Neural cell (in vitro differentiated cells): ENCODE measurements at regions not wholly inside any gene's neighbourhood (a gene's known extent, or its start where the extent isn't known, plus 50 kb on each side); places are given as distances from the start of the nearest gene placed in this dataset.

Experiments
- H2AFZ ChIP-seq: fragments of 200-600, 300-800 bp; sonication (generic), shearing (Covaris generic); 2 replicates; pipeline ENCODE4 v1.6.0; 2014; ENCODE audit warnings: low read depth, mild to moderate bottlenecking, antibody characterized with exemption, low read length, moderate library complexity
- H3F3A ChIP-seq: fragments of 200-600 bp; shearing (Covaris generic); 2 replicates; pipeline ENCODE4 v1.6.1; 2016; ENCODE audit warnings: mild to moderate bottlenecking, moderate library complexity, mixed read lengths, antibody characterized with exemption, low read length; ENCODE audit not compliant: insufficient read depth, poor library complexity, severe bottlenecking
- H3K27ac ChIP-seq: fragments of 200-600, 300-800 bp; sonication (generic), shearing (Covaris generic); 2 replicates; pipeline ENCODE4 v1.5.1; 2014; ENCODE audit warnings: mild to moderate bottlenecking, low read length, moderate library complexity
- H3K27me3 ChIP-seq: fragments of 300-800, 200-600 bp; sonication (generic), shearing (Covaris generic); 2 replicates; pipeline ENCODE4 v1.6.0; 2014; ENCODE audit warnings: mild to moderate bottlenecking, low read depth, low read length, moderate library complexity; ENCODE audit not compliant: insufficient read depth
- H3K36me3 ChIP-seq: fragments of 300-800, 200-600 bp; sonication (generic), shearing (Covaris generic); 2 replicates; pipeline ENCODE4 v1.5.1; 2014; ENCODE audit warnings: mild to moderate bottlenecking, antibody characterized with exemption, low read length, moderate library complexity; ENCODE audit not compliant: insufficient read depth
- H3K4me2 ChIP-seq: fragments of 300-800, 200-600 bp; sonication (generic), shearing (Covaris generic); 2 replicates; pipeline ENCODE4 v1.6.0; 2014; ENCODE audit warnings: mild to moderate bottlenecking, low read length
- H3K4me3 ChIP-seq: fragments of 300-800, 200-600 bp; sonication (generic), shearing (Covaris generic); 2 replicates; pipeline ENCODE4 v1.5.1; 2014; ENCODE audit warnings: mild to moderate bottlenecking, low read length, moderate library complexity
- H3K79me2 ChIP-seq: fragments of 200-600 bp; shearing (Covaris generic); replicated peaks from 2 replicates; pipeline ENCODE4 v1.6.0; 2014; ENCODE audit warnings: mild to moderate bottlenecking, low read length, moderate library complexity; ENCODE audit not compliant: insufficient read depth
- H3K9ac ChIP-seq: fragments of 300-800, 200-600 bp; sonication (generic), shearing (Covaris generic); 2 replicates; pipeline ENCODE4 v1.6.1; 2016; ENCODE audit warnings: mild to moderate bottlenecking, low read length, mixed read lengths
- H3K9me2 ChIP-seq: fragments of 200-600 bp; shearing (Covaris generic); 2 replicates; pipeline ENCODE4 v1.6.1; 2016; ENCODE audit warnings: mild to moderate bottlenecking, low read length, mixed read lengths; ENCODE audit not compliant: insufficient read depth
- H3K9me3 ChIP-seq: fragments of 200-600, 300-800 bp; sonication (generic), shearing (Covaris generic); 2 replicates; pipeline ENCODE4 v1.6.1; 2016; ENCODE audit warnings: mild to moderate bottlenecking, mixed run types, low read length, moderate library complexity, mixed read lengths
- H4K20me1 ChIP-seq: fragments of 200-600 bp; shearing (Covaris generic); 2 replicates; pipeline ENCODE4 v1.6.1; 2016; ENCODE audit warnings: mild to moderate bottlenecking, mixed run types; ENCODE audit not compliant: insufficient read depth
- CTCF ChIP-seq: fragments of 450-650 bp; IDR thresholded peaks from 2 replicates; pipeline ENCODE4 v1.5.1; 2014; ENCODE audit warnings: antibody characterized with exemption, mild to moderate bottlenecking, moderate library complexity; ENCODE audit not compliant: poor library complexity, severe bottlenecking
- EP300 ChIP-seq: fragments of 450-650 bp; conservative IDR thresholded peaks from 2 replicates; pipeline ENCODE4 v1.6.1; 2014; ENCODE audit warnings: antibody characterized with exemption, mild to moderate bottlenecking, moderate library complexity; ENCODE audit not compliant: poor library complexity, severe bottlenecking
- EZH2 ChIP-seq: fragments of 200-600, 300-800 bp; shearing (Covaris generic), sonication (generic); IDR thresholded peaks from 2 replicates; pipeline ENCODE4 v1.6.1; 2014; ENCODE audit warnings: antibody characterized with exemption, low read length, borderline replicate concordance, mild to moderate bottlenecking; ENCODE audit not compliant: insufficient read depth, poor library complexity, severe bottlenecking
- MXI1 ChIP-seq: fragments of 450-650 bp; conservative IDR thresholded peaks from 2 replicates; pipeline ENCODE4 v1.6.1; 2014; ENCODE audit warnings: antibody characterized with exemption, mild to moderate bottlenecking; ENCODE audit not compliant: poor library complexity, severe bottlenecking
- POLR2AphosphoS5 ChIP-seq: IDR thresholded peaks from 2 replicates; pipeline ENCODE4 v1.6.1; 2012
- RAD21 ChIP-seq: fragments of 450-650 bp; conservative IDR thresholded peaks from 2 replicates; pipeline ENCODE4 v1.6.1; 2014; ENCODE audit warnings: antibody characterized with exemption, mild to moderate bottlenecking, moderate library complexity
- REST ChIP-seq: IDR thresholded peaks from 2 replicates; pipeline ENCODE4 v1.6.1; 2012; ENCODE audit warnings: borderline replicate concordance
- SMC3 ChIP-seq: fragments of 450-650 bp; conservative IDR thresholded peaks from 2 replicates; pipeline ENCODE4 v1.6.1; 2014; ENCODE audit warnings: antibody characterized with exemption, mild to moderate bottlenecking, moderate library complexity; ENCODE audit not compliant: poor library complexity

- no peak overlapping the region for H3K27ac ChIP-seq
- H3K79me2 ChIP-seq = no peaks in the 10 kb centered on the region
- H3K9me3 ChIP-seq = no peaks in the 10 kb centered on the region
- no peaks in the 10 kb centered on the region for H4K20me1 ChIP-seq
- H3K4me2 ChIP-seq = no peak overlapping the region
- no peaks in the 10 kb centered on the region for H3K9me2 ChIP-seq
- no peak overlapping the region for H3K9ac ChIP-seq
- TF ChIP-seq REST = no peak
- no peak for TF ChIP-seq MXI1
- no peak for TF ChIP-seq EP300
- TF ChIP-seq EZH2 = no peak
- TF ChIP-seq SMC3 = no peak
- TF ChIP-seq CTCF = no peak
- no peaks in the 10 kb centered on the region for H3K27me3 ChIP-seq
- H2AFZ ChIP-seq = no peak overlapping the region
- H3K36me3 ChIP-seq = no peaks in the 10 kb centered on the region
- H3F3A ChIP-seq = no peaks in the 10 kb centered on the region
- no peak overlapping the region for H3K4me3 ChIP-seq
Measured at GRCh38 chr11:81342966-81343365, 1390.7 kb downstream of the FAM181B start.

- H3K9ac ChIP-seq = no peak overlapping the region
- no peak overlapping the region for H3K4me3 ChIP-seq
- no peaks in the 10 kb centered on the region for H4K20me1 ChIP-seq
- H3K36me3 ChIP-seq = no peaks in the 10 kb centered on the region
- H3K9me3 ChIP-seq = no peaks in the 10 kb centered on the region
- no peak overlapping the region for H3K27ac ChIP-seq
- TF ChIP-seq POLR2AphosphoS5 (no peak), SMC3 (no peak), CTCF (no peak), EP300 (no peak), RAD21 (no peak), REST (no peak), MXI1 (no peak)
- no peaks in the 10 kb centered on the region for H3F3A ChIP-seq
- H3K9me2 ChIP-seq = no peaks in the 10 kb centered on the region
- H2AFZ ChIP-seq = no peak overlapping the region
- no peaks in the 10 kb centered on the region for H3K27me3 ChIP-seq
- no peak overlapping the region for H3K4me2 ChIP-seq
- H3K79me2 ChIP-seq = no peaks in the 10 kb centered on the region
Measured at GRCh38 chr11:81340225-81340624, 1393.4 kb downstream of the FAM181B start.
